ENCODE measurements at regions not wholly inside any gene's neighbourhood (a gene's known extent, or its start where the extent isn't known, plus 50 kb on each side); places are given as distances from the start of the nearest gene placed in this dataset.
"Not testable (repeated sequence)": the region's sequence is repeated elsewhere in the genome, so short reads cannot be mapped to it uniquely, and the experiment has no call there.

GRCh38 chr2:110371633-110372032 is 101.0 kb downstream of the LIMS4 start:
- TF ChIP-seq POLR2A (IDR thresholded peaks at IDR 0.05; ENCODE audit: low read depth, low read length); TAF1 (IDR thresholded peaks at IDR 0.05; ENCODE audit: borderline replicate concordance, low read depth, low read length): not testable (repeated sequence)

Measured in GM12892 (cell line).